Mucosa of descending colon (tissue), 3 donors: ENCODE measurements at regions not wholly inside any gene's neighbourhood (a gene's known extent, or its start where the extent isn't known, plus 50 kb on each side); places are given as distances from the start of the nearest gene placed in this dataset.
"Not testable (repeated sequence)": the region's sequence is repeated elsewhere in the genome, so short reads cannot be mapped to it uniquely, and the experiment has no call there.

ENCODE experiments used
- ATAC-seq: fragments of 200-7000 bp; cut with Tn5 transposase; one replicate; pipeline ENCODE4 v1.9.1; 2020; ENCODE audit warnings: mild to moderate bottlenecking, moderate library complexity
- DNase-seq, 3 donors: peaks; one replicate each; pipeline ENCODE4 v3.0.0-alpha.2; 2020
- H3K36me3 ChIP-seq: fragments of 200-600 bp; one replicate; pipeline ENCODE4 v1.8.0; 2021; ENCODE audit warnings: low read depth, mild to moderate bottlenecking
- H3K4me1 ChIP-seq: fragments of 200-600 bp; one replicate; pipeline ENCODE4 v1.8.0; 2021; ENCODE audit warnings: low read depth, mild to moderate bottlenecking
- H3K4me3 ChIP-seq: fragments of 200-600 bp; one replicate; pipeline ENCODE4 v1.8.0; 2021; ENCODE audit warnings: mild to moderate bottlenecking
- H3K9me3 ChIP-seq: fragments of 200-600 bp; one replicate; pipeline ENCODE4 v1.8.0; 2021; ENCODE audit warnings: mild to moderate bottlenecking
- CTCF ChIP-seq: fragments of 200-600 bp; IDR thresholded peaks from one replicate; pipeline ENCODE4 v1.8.0; 2022; ENCODE audit warnings: antibody characterized with exemption, mild to moderate bottlenecking
- intact Hi-C, 2 donors: fragments of 100-400 bp; cut with DNase I in 1 of 2; cut with micrococcal nuclease in 1 of 2; formaldehyde crosslinking; loops; one replicate each; pipeline versions ENCODE4 v1.11.0 to v1.11.1; 2022; cut with DNase I, micrococcal nuclease
- donor health status: DM: no; HTN: no; CAD: no; lungs with moderate emphysema.
- donor health status: DM: no; HTN: no; CAD: no.
- donor health status: DM: no; HTN: yes; CAD: no.

- Histone ChIP-seq H3K36me3 (no peaks in the 10 kb centered on the region), H3K4me3 (no peak overlapping the region), H3K9me3 (no peaks in the 10 kb centered on the region), H3K4me1 (no peaks in the 10 kb centered on the region)
- DNase-seq (no peak), ATAC-seq (no peak)
- TF ChIP-seq CTCF: no peak
- intact Hi-C loops: no loop called here
These were observed 208.1 kb downstream of the TRIML1 start for GRCh38 chr4:188347339-188347738.

DNA sequence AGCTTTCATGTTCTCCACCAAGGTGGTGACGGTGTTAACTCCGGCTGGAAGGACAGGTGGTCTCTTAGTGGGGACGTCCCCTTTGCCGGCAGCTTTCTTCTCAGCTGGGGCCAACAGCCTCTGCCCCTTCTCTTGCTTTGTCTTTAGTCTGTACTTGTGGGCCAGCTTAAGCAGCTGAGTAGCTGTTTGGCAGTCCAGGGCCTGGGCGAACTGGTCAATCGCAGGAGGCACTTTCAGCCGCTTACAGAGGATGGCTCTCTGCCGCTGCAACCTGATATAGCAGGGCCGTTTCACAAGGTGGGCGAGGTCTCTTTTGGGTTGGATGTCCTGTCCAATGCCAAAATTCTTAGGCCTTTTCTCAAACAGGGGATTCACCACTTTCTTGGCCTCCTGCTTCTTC, 210.3 kb downstream of the TRIML1 start:
- H3K36me3 ChIP-seq, H3K4me1 ChIP-seq, H3K9me3 ChIP-seq, ATAC-seq, DNase-seq, intact Hi-C loops, H3K4me3 ChIP-seq: not testable (repeated sequence)

GRCh38 chr4:188363196-188363595, 224.0 kb downstream of the TRIML1 start:
- ATAC-seq: no peak
- DNase-seq: no peak
- intact Hi-C loops: no loop called here

GRCh38 chr4:188370777-188371176, 231.5 kb downstream of the TRIML1 start:
- no peak for ATAC-seq
- H3K4me1 ChIP-seq: no peaks in the 10 kb centered on the region
- intact Hi-C loops: no loop called here

More at GRCh38 chr4:188363196-188363595, 224.0 kb downstream of the TRIML1 start:
- Histone ChIP-seq H3K36me3 (no peaks in the 10 kb centered on the region), H3K4me1 (no peaks in the 10 kb centered on the region), H3K9me3 (no peaks in the 10 kb centered on the region), H3K4me3 (no peak overlapping the region)
- TF ChIP-seq CTCF: no peak

DNA sequence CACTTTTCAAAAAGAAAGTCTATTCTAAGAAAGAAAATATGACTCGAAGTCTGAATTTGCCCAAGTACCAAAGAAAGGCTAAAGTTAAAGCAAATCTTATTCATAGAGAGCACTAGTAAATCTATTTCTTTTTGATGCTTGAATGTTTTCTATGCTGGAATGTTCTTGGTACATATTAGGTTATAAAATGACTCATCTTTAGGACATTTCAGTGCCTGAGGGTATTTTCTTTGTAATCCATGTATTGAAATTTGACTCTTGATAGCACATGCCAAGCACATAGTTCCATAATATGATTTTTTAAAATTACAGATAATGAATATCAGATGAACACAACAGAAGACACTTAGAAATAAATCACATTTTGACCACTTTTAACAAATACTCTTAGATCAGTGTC, 232.8 kb downstream of the TRIML1 start:
- no peak overlapping the region for H3K4me3 ChIP-seq
- DNase-seq (no peak), ATAC-seq (no peak)
- no peaks in the 10 kb centered on the region for H3K36me3 ChIP-seq
- H3K4me1 ChIP-seq: no peaks in the 10 kb centered on the region
- TF ChIP-seq CTCF: no peak
- H3K9me3 ChIP-seq: no peaks in the 10 kb centered on the region
- intact Hi-C loops: no loop called here

More at GRCh38 chr4:188370777-188371176, 231.5 kb downstream of the TRIML1 start:
- Histone ChIP-seq H3K4me3 (no peak overlapping the region), H3K9me3 (no peaks in the 10 kb centered on the region), H3K36me3 (no peaks in the 10 kb centered on the region)
- TF ChIP-seq CTCF: no peak
- DNase-seq: no peak

GRCh38 chr4:188372829-188373228, 233.6 kb downstream of the TRIML1 start:
- ATAC-seq (peak; percentile 49), DNase-seq (no peak)
- H3K36me3 ChIP-seq: no peaks in the 10 kb centered on the region
- H3K4me3 ChIP-seq: no peak overlapping the region
- no peaks in the 10 kb centered on the region for H3K9me3 ChIP-seq
- no peak for TF ChIP-seq CTCF
- intact Hi-C loops: no loop called here
- no peaks in the 10 kb centered on the region for H3K4me1 ChIP-seq
